Progenitor cell of endocrine pancreas (in vitro differentiated cells): ENCODE measurements at regions not wholly inside any gene's neighbourhood (a gene's known extent, or its start where the extent isn't known, plus 50 kb on each side); places are given as distances from the start of the nearest gene placed in this dataset.

Source experiments
- DNase-seq: peaks from one replicate; pipeline ENCODE4 v3.0.0; 2021; ENCODE audit warnings: low spot score; ENCODE audit not compliant: unreplicated experiment
- H3K27ac Mint-ChIP-seq: 2 replicates; pipeline ENCODE4 v1.8.0; 2021; ENCODE audit warnings: mild to moderate bottlenecking, moderate library complexity, mixed read lengths
- H3K27me3 Mint-ChIP-seq: 2 replicates; pipeline ENCODE4 v1.8.0; 2021; ENCODE audit warnings: mixed read lengths
- H3K36me3 Mint-ChIP-seq: 2 replicates; pipeline ENCODE4 v1.8.0; 2022; ENCODE audit warnings: mixed read lengths; ENCODE audit not compliant: insufficient read depth
- H3K4me1 Mint-ChIP-seq: 2 replicates; pipeline ENCODE4 v1.8.0; 2021; ENCODE audit warnings: low read depth, mixed read lengths
- H3K4me3 Mint-ChIP-seq: 2 replicates; pipeline ENCODE4 v1.8.0; 2021; ENCODE audit warnings: low read depth, mild to moderate bottlenecking, moderate library complexity, mixed read lengths
- H3K9me3 Mint-ChIP-seq: 2 replicates; pipeline ENCODE4 v1.8.0; 2021; ENCODE audit warnings: low read depth, mixed read lengths
- TF ChIP-seq, protein P1 (sequence below): fragments of 200-600 bp; sonication (generic); IDR thresholded peaks from one replicate; pipeline ENCODE4 v1.5.0; 2021; ENCODE audit warnings: antibody characterized with exemption, mild to moderate bottlenecking; ENCODE audit not compliant: unreplicated experiment

DNA sequence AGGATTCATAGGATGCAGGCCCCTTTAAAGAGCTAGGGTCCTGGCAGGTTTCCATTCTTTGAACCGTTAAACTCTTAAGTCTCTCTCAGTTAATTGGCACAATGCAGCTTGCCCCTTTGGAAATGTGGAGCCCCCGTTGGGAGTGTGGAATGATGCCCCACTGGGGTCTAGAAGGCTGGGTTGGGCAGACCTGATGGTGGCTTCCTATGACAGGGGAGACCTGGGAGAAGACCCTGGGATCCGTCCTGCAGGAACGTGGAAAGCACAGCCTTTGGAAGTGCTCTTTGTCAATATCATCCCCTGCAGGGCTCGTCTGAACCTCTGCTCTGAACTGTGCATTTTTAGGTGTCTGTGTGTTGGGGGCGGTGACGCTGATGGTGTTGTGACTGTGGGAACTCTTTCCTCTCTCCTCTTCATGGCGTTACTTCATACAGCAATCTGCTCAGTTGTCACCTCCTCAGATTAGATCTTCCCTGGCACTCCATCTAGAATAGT is 190.6 kb downstream of the MYCN start:
- Mint-ChIP-seq H3K4me1 (no peaks in the 10 kb centered on the region), H3K27ac (no peak overlapping the region), H3K27me3 (peaks cover 3% of the 10 kb centered on the region), H3K4me3 (no peak overlapping the region), H3K36me3 (no peaks in the 10 kb centered on the region), H3K9me3 (no peaks in the 10 kb centered on the region)
- no peak for DNase-seq
- TF ChIP-seq, protein P1, sequence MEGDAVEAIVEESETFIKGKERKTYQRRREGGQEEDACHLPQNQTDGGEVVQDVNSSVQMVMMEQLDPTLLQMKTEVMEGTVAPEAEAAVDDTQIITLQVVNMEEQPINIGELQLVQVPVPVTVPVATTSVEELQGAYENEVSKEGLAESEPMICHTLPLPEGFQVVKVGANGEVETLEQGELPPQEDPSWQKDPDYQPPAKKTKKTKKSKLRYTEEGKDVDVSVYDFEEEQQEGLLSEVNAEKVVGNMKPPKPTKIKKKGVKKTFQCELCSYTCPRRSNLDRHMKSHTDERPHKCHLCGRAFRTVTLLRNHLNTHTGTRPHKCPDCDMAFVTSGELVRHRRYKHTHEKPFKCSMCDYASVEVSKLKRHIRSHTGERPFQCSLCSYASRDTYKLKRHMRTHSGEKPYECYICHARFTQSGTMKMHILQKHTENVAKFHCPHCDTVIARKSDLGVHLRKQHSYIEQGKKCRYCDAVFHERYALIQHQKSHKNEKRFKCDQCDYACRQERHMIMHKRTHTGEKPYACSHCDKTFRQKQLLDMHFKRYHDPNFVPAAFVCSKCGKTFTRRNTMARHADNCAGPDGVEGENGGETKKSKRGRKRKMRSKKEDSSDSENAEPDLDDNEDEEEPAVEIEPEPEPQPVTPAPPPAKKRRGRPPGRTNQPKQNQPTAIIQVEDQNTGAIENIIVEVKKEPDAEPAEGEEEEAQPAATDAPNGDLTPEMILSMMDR: no peak

GRCh38 chr2:16130541-16130880 is 190.2 kb downstream of the MYCN start:
- no peak overlapping the region for H3K27ac Mint-ChIP-seq
- DNase-seq: no peak
- H3K9me3 Mint-ChIP-seq: no peaks in the 10 kb centered on the region
- no peaks in the 10 kb centered on the region for H3K36me3 Mint-ChIP-seq
- TF ChIP-seq, protein P1: no peak
- H3K27me3 Mint-ChIP-seq: peaks cover 3% of the 10 kb centered on the region
- no peaks in the 10 kb centered on the region for H3K4me1 Mint-ChIP-seq
- no peak overlapping the region for H3K4me3 Mint-ChIP-seq

DNA sequence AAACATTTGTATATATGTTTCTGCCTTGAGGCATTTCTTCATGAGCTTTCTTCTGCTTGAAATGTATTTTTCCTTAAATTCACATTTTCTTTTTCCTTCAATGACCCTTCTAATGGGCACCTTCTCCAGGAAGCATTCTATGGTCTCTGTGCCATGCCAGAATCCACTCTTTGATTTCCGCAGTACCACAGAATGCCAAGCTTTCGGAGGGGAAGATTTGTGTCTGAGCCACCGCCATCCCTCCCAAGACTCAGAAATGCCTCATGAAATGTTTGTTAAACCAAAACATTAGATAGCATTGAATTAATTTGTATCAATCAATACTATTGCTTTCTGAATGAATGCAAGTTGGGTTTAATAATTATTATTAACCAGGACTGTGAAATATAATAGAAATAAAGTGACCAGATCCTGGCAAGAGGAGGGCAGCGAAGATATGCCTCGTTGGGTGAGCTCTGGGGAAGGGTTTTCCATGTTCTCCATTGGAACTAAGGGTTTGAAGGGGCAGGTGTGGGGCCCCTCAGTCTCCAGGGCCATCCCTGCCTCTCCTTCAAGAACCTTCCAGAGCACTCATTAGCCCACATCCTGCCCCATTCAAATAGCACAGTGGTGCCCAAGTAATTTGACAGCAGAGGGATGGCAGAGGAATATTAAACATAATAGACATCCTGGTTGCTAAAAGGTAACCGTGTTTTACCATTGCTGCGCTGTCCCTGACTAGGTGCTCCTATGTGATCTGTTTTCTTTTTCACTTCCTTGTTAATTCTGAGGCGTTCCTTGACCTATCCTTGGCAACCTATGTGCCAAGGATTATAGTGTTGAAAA is 189.6 kb downstream of the MYCN start:
- Mint-ChIP-seq H3K4me1 (no peaks in the 10 kb centered on the region), H3K4me3 (no peak overlapping the region), H3K27ac (no peak overlapping the region), H3K9me3 (no peaks in the 10 kb centered on the region), H3K27me3 (peaks cover 3% of the 10 kb centered on the region), H3K36me3 (no peaks in the 10 kb centered on the region)
- no peak for DNase-seq
- TF ChIP-seq, protein P1: no peak

DNA sequence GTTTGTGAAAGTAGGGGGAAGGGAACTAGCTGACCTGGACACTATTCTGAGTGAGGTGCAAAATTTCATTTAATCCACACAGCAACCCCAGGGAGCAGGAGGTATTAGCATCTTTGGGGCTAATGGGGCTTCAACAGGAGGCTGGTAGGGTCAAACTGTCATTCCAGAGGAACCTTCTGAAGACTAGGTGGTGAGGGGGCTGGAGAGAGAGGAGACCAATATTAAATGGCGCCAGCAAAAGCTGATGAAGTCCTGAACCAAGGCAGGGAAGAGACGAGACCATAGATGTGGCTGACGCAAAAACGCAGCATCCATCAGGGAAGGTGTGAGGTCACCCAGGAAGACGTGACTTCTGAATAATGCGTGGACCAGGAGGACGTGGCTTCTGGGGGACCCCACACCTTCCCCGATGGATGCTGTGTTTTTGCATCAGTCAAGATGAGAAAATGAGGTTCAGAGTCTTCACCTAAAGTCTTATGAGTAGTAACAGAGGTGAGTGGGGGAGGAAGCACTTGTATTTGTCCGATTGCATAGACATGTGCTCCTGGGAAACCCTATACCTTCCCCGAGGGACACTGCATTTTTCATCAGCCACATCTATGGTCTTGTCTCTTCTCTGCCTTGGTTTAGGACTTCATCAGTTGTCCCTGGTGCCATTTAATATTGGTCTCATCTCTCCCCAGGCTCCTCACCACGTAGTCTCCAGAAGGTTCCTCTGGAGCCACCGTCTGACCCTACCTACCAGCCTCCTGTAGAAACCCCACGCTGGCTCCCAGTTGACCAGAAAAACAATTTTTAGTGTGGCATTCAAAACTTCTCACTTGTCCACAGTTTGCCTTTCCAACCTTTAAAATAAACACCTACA is 188.6 kb downstream of the MYCN start:
- H3K36me3 Mint-ChIP-seq: no peaks in the 10 kb centered on the region
- no peak for DNase-seq
- no peak overlapping the region for H3K27ac Mint-ChIP-seq
- H3K9me3 Mint-ChIP-seq: no peaks in the 10 kb centered on the region
- TF ChIP-seq, protein P1: no peak
- H3K4me1 Mint-ChIP-seq: peaks cover under 1% of the 10 kb centered on the region
- no peak overlapping the region for H3K4me3 Mint-ChIP-seq
- H3K27me3 Mint-ChIP-seq: peaks cover 3% of the 10 kb centered on the region

GRCh38 chr2:16127958-16128357 is 187.6 kb downstream of the MYCN start:
- no peak for DNase-seq
- Mint-ChIP-seq H3K4me3 (no peak overlapping the region), H3K4me1 (peaks cover 4% of the 10 kb centered on the region)

More at GRCh38 chr2:16127958-16128357, 187.6 kb downstream of the MYCN start:
- Mint-ChIP-seq H3K9me3 (no peaks in the 10 kb centered on the region), H3K36me3 (no peaks in the 10 kb centered on the region), H3K27ac (no peak overlapping the region), H3K27me3 (peaks cover 3% of the 10 kb centered on the region)
- TF ChIP-seq, protein P1: no peak
